HG02678 (cell line): ENCODE measurements at regions not wholly inside any gene's neighbourhood (a gene's known extent, or its start where the extent isn't known, plus 50 kb on each side); places are given as distances from the start of the nearest gene placed in this dataset.

Experiments used
- ATAC-seq: cut with Tn5 transposase; IDR thresholded peaks from one replicate; pipeline ENCODE4 v1.9.1; 2021; ENCODE audit warnings: mild to moderate bottlenecking, moderate library complexity; ENCODE audit not compliant: unreplicated experiment

- no peak for ATAC-seq
Measured at GRCh38 chr4:13081830-13082229, 402.3 kb downstream of the RAB28 start.

- no peak for ATAC-seq
Measured at GRCh38 chr4:13067077-13067476, 417.1 kb downstream of the RAB28 start.

GRCh38 chr4:13059019-13059418 is 425.1 kb downstream of the RAB28 start:
- no peak for ATAC-seq

GRCh38 chr4:13056630-13057189 is 427.4 kb downstream of the RAB28 start:
- ATAC-seq: no peak

DNA sequence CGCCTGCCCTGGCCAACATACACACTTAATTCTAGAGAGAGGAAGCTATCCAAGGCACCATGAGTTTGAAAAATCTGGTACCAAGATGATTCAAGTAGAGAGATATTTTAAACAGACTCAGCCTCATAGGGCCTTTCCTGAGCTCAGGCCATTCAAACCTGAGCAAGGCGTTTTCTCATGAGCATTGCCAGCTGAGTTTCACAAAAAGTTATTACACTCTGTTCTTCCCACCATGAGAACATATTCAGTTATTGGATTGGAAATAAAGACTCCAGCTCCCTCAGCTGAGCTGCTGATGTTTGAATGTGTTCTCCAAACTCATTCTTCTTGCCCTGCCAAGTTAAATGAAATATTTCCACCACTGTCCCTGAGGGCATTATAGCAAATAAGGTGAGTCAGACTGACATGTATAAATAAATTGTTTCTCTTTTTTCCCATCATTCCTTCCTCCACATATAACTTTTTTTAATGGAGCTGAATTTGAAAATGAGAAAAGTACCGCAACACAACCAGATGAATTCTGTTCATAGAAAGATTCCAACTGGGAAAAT is 429.6 kb downstream of the RAB28 start:
- ATAC-seq: no peak

DNA sequence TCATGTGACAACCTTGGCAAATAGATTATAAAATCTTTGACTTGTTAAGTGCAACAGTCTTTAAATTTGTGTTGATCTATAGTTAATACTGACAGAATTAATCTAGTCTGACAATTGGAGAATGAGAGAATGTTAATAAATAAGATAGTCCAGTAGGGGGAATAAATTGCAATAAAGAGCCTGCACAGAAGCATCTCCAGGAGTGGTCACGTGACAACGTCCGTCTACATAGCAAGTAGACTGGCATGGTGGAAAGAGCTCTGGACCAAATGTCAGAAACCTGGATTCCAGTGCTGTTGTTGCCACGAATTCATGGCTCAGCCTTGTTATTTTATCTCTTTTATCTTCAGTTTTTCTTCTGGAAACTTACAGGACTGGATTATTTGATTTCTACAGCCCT is 436.5 kb downstream of the RAB28 start:
- ATAC-seq: no peak

DNA sequence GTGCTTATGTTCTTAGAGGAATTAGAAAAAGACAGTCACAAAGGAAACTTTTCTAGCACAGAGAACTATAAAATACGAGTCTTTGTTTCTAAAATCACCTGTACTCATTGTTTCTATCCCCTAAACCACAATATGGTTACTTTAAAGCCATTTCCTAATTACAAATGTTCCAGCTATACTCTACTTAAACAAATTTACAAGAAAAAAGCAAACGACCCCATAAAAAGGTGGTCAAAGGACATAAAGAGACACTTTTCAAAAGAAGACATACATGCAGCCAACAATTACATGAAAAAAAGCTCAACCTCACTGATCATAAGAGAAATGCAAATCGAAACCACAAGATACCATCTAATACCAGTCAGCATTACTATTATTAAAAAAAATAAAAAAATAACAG is 447.3 kb downstream of the RAB28 start:
- ATAC-seq: no peak

GRCh38 chr4:13032936-13033335 is 451.2 kb downstream of the RAB28 start:
- ATAC-seq: no peak

GRCh38 chr4:13024147-13025105 is 459.7 kb downstream of the RAB28 start:
- no peak for ATAC-seq

DNA sequence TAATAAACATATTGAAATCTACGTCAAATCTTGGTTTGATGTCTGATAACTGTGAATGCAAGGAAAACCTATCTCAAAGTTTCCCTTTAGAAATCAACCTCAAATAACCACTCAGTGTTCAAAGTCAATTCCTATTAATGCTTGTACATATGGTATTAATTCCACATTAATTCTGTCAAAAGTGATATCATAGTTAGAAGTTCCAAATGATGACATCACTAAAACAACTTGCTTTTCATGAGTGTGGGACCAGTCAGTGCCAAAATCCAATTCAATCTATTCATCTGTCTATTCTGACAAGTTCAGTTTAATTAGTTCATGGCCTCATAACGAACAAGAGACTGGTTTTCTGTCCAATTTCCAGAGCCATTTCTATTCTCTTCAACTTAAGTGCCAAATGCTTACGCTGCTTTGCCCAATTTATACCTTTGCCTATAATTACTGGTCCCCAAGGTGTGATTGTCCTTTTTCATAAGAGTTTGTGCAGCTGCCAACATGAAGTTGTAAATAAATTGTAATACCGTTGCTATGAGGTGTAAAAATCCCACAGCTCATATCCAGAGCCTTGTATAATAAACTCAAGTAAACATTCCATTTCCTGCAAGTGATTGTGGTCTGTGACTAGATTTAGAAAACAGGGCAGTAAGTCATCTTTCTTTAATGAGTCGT is 476.2 kb downstream of the RAB28 start:
- no peak for ATAC-seq

GRCh38 chr4:12993923-12994322 is 490.2 kb downstream of the RAB28 start:
- ATAC-seq: no peak

- no peak for ATAC-seq
Measured at GRCh38 chr4:12987284-12987683, 496.9 kb downstream of the RAB28 start.

GRCh38 chr4:12979797-12980196 is 504.3 kb downstream of the RAB28 start:
- ATAC-seq: no peak

DNA sequence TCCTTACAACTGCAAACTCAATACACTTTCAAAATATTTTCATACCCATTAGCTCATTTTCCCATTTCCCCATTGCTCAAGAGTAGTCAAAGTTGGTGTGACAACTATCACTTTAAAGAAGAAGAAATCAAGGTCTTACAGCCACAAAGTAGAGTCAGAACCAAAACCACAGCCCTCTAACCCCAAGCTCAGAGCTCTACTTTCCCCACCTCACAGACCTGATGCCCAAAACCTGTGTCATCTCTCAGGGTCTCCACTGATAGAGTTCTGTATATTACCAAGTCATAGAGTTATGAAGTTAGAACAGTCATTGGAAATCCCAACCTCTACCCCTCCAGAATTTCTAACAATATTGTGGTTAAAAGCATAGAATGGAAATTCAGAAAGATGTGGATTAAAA is 505.8 kb downstream of the RAB28 start:
- ATAC-seq: no peak

- no peak for ATAC-seq
Measured at GRCh38 chr4:12975511-12975910, 508.6 kb downstream of the RAB28 start.

GRCh38 chr4:12973522-12973921 is 510.6 kb downstream of the RAB28 start:
- ATAC-seq: no peak

DNA sequence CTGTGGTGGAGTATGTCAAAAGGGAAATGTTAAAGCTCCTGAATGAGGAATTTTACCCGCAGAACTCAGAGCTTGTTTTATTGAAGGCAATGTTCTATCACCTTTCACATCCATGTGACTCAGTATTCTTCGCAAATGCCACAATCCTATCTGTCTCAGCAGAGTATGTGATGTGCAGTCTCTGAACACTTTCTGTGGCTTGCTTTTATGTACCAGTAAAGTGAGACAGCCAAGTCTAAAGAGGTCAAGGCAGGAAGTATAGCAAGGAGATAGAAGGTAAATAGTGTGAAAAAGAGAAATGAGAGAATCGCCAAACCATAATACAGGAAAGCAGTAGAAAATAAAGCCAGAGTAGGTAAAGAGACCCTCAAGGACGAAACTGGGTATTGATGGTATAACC is 515.8 kb downstream of the RAB28 start:
- no peak for ATAC-seq

GRCh38 chr4:12966726-12967125 is 517.4 kb downstream of the RAB28 start:
- ATAC-seq: no peak

DNA sequence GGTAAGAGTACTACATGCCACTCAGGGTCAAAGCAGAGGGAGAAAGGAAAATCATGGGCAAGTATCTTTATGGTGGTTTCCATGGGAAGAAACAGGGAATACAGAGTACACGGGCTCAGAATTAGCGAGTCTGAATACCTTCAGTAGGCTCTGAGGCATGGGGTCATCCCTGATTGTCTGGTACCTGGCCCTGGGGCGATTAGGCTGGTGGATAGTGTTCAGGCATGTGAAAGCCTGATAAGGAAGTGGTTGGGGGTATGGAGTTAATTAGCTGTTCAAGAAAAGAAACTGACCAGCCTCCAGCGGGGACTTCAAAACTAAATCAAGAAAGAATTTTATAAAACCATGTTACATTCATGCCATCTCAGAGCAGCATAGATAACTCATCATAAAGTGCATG is 518.8 kb downstream of the RAB28 start:
- ATAC-seq: no peak

DNA sequence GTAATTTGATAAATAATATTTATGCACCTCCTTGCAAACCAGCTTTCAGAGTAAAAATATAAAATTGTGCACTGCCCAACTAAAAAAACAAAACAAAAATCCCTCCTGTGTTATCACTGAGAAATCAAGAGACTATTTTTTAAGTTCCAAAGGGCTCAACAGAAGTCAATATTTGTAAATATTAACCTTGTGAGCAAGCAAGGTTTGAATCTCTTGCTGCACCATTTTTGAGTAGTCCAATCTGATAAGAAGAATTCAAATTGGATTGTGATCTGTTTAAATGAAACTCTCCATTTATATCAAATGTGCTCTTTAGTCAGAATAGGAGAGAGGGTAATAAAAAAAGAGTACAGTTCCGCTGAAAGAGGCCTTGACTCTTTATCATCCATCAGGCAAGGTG is 520.2 kb downstream of the RAB28 start:
- ATAC-seq: no peak

GRCh38 chr4:12963291-12963690 is 520.8 kb downstream of the RAB28 start:
- no peak for ATAC-seq

DNA sequence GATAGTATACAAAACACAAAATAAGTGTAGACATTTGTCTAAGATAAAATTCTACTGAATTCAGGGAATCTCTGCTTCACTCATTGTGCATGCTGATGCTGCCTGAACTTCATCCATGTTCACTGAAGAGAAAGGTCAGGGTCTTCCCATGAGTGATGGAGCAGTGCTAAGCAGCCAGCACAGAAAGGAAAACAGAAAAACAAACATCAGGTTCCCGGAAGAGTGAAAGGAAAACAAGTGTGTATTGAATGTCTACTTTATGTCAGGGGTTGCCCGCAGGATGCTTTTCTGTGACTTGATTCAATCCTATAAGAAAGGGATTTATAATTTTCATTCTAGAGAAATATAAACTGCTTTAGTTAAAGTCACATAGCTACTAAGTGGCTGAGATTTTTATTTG is 522.4 kb downstream of the RAB28 start:
- no peak for ATAC-seq
